Naive B cell (primary cell): ENCODE measurements at regions not wholly inside any gene's neighbourhood (a gene's known extent, or its start where the extent isn't known, plus 50 kb on each side); places are given as distances from the start of the nearest gene placed in this dataset.
"Not testable (repeated sequence)": the region's sequence is repeated elsewhere in the genome, so short reads cannot be mapped to it uniquely, and the experiment has no call there.

Experiments used
- ATAC-seq, 2 donors: fragments of 150-1000 bp; cut with Tn5 transposase; 2 replicates each; pipeline ENCODE4 v1.10.0; 2021; ENCODE audit warnings: low read depth in 2 of 2, mild to moderate bottlenecking in 2 of 2, moderate library complexity in 2 of 2
- DNase-seq: peaks from one replicate; pipeline ENCODE4 v3.0.0; 2022
- H3K27ac Mint-ChIP-seq, 6 donors: one replicate each; pipeline ENCODE4 v1.8.0; 2020 to 2022; ENCODE audit warnings: mild to moderate bottlenecking in 6 of 6, mixed read lengths in 6 of 6, moderate library complexity in 5 of 6, inconsistent platforms in 2 of 6
- H3K27me3 Mint-ChIP-seq, 3 donors: one replicate each; pipeline ENCODE4 v1.8.0; 2021 to 2022; ENCODE audit warnings: mixed read lengths in 3 of 3, mild to moderate bottlenecking in 1 of 3
- H3K36me3 Mint-ChIP-seq, 2 donors: one replicate each; pipeline ENCODE4 v1.8.0; 2020 to 2022; ENCODE audit warnings: mixed read lengths in 2 of 2, inconsistent platforms in 1 of 2, mild to moderate bottlenecking in 1 of 2
- H3K4me1 Mint-ChIP-seq, 3 donors: one replicate each; pipeline ENCODE4 v1.8.0; 2020 to 2022; ENCODE audit warnings: mixed read lengths in 3 of 3, inconsistent platforms in 1 of 3, mild to moderate bottlenecking in 1 of 3, moderate library complexity in 1 of 3
- H3K4me3 Mint-ChIP-seq, 8 donors: one replicate each; pipeline ENCODE4 v1.8.0; 2020 to 2022; ENCODE audit warnings: mild to moderate bottlenecking in 8 of 8, mixed read lengths in 8 of 8, moderate library complexity in 8 of 8, inconsistent platforms in 2 of 8
- H3K9me3 Mint-ChIP-seq, 7 donors: one replicate each; pipeline ENCODE4 v1.8.0; 2020 to 2022; ENCODE audit warnings: mixed read lengths in 7 of 7, mild to moderate bottlenecking in 5 of 7, inconsistent platforms in 2 of 7, moderate library complexity in 1 of 7

DNA sequence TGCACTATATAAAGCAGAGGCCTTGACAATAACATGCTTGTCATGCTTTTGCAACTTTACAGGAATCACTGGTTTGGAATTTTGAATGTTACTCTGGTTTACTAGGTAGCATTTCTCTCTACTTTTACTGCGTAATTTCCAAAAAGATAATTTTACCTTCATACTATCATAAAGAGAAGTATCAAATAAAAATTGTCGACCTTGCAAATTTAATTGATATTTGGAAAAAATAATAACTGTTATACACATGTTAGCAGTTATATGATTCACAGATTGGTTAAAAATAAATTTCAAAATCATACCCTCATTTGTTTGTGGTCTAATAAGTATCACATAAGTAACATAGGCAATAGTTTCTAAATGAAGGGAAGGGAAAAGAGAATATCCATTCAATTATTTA is 228.5 kb upstream of the CACNA2D1 start:
- no peak for DNase-seq
- Mint-ChIP-seq H3K4me1 (no peaks in the 10 kb centered on the region), H3K9me3 (peaks cover 0 to 2% (median 0%) of the 10 kb centered on the region in 7 donors), H3K4me3 (no peak overlapping the region), H3K27ac (no peak overlapping the region), H3K27me3 (no peaks in the 10 kb centered on the region), H3K36me3 (no peaks in the 10 kb centered on the region)
- no peak for ATAC-seq

DNA sequence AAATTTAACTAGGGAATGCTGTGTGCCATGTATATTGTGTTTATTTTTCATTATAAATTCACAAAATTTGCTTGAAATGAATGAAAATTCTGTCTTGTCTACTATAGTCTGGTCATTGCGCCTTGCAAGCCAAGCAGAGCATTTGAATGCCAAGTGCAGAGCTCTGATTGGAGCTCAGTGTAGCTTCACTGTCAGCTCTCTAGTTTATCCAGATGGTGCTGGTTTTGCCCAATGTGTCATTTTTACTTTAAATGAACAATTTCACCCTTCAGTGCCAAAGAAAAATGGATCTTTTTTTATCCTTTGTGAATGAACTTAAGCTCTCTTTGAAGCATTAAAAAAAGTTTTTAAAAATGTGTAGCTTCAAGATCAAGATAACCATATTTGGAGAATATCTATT is 225.6 kb upstream of the CACNA2D1 start:
- H3K27me3 Mint-ChIP-seq: no peaks in the 10 kb centered on the region
- H3K36me3 Mint-ChIP-seq: no peaks in the 10 kb centered on the region
- DNase-seq: no peak
- no peak overlapping the region for H3K4me3 Mint-ChIP-seq
- H3K4me1 Mint-ChIP-seq: no peaks in the 10 kb centered on the region
- no peak for ATAC-seq
- peaks cover 0 to 2% (median 0%) of the 10 kb centered on the region in 7 donors for H3K9me3 Mint-ChIP-seq
- no peak overlapping the region for H3K27ac Mint-ChIP-seq

DNA sequence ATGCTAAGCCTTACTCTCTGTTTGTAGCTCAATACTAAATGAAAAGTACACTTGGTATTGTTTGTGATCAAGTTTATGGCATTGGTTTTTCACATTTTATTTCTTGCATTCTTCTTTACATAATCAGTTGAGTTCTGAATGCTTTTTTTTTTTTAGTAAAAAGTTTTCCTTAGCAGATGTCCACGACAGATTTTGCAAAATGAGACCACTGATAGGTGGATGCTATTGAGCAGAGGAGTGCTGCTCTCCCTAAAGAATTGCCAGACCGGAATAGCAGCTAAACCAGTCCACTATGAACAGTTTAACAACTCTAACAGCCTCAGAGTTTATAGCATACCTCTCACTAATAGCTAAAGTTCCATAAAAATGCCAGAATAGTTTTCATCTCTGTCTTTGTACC is 225.1 kb upstream of the CACNA2D1 start:
- Mint-ChIP-seq H3K9me3 (peaks cover 0 to 2% (median 0%) of the 10 kb centered on the region in 7 donors), H3K4me3 (no peak overlapping the region), H3K27me3 (no peaks in the 10 kb centered on the region), H3K4me1 (no peaks in the 10 kb centered on the region), H3K27ac (no peak overlapping the region), H3K36me3 (no peaks in the 10 kb centered on the region)
- no peak for DNase-seq
- ATAC-seq: no peak

DNA sequence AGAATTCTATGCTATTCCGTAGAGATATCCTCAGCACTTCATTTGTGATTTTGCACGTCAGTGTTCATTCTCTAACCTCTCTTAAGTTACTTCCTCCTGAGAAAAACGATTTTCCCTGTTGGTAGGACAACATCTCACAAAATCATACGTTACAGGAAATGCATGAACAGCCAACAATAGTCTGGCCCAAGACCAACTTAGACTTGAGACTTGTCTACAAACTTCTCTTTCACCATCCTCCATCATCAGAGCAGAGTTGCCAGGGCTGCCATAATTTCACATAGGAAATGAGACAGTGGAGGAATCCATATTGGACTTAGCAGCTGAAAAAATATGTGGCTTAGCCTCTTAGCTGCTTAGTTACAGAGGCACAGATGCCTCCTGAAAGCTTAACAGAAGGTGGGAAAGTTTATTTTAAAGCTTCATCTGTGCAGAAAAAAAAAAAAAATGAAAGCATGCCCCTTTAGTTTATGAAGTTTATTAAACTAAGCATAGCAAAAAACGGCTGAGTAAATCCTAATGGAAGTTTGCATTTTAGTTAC is 222.5 kb upstream of the CACNA2D1 start:
- no peaks in the 10 kb centered on the region for H3K27me3 Mint-ChIP-seq
- no peaks in the 10 kb centered on the region for H3K4me1 Mint-ChIP-seq
- peaks cover 0 to 2% (median 0%) of the 10 kb centered on the region in 7 donors for H3K9me3 Mint-ChIP-seq
- no peak overlapping the region for H3K27ac Mint-ChIP-seq
- DNase-seq (no peak), ATAC-seq (no peak)
- H3K4me3 Mint-ChIP-seq: no peak overlapping the region
- H3K36me3 Mint-ChIP-seq: no peaks in the 10 kb centered on the region

DNA sequence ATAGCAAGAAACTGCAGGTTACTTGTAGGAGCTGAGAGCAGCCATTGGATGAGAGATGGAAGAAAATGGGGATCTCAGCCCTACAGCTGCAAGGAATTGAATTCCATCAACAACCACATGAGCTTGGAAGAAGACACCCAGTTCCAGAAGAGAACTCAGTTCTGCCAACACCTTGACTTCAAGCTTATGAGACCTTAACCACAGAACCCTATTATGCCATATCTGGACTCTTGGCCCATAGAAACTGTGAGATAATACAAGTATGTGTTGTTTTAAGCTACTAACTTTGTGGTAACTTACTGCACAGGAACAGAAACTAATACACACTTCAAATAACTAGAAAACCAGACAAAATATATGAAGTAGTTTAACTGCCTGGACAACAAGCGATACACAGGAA is 212.4 kb upstream of the CACNA2D1 start:
- no peak for ATAC-seq
- H3K27ac Mint-ChIP-seq: no peak overlapping the region
- no peak overlapping the region for H3K4me3 Mint-ChIP-seq
- no peaks in the 10 kb centered on the region for H3K4me1 Mint-ChIP-seq
- peaks cover 0 to 3% (median 0%) of the 10 kb centered on the region in 3 donors for H3K27me3 Mint-ChIP-seq
- H3K36me3 Mint-ChIP-seq: peaks cover 0 to 6% of the 10 kb centered on the region in 2 donors
- peaks cover 8 to 19% (median 18%) of the 10 kb centered on the region in 7 donors for H3K9me3 Mint-ChIP-seq
- DNase-seq: no peak

DNA sequence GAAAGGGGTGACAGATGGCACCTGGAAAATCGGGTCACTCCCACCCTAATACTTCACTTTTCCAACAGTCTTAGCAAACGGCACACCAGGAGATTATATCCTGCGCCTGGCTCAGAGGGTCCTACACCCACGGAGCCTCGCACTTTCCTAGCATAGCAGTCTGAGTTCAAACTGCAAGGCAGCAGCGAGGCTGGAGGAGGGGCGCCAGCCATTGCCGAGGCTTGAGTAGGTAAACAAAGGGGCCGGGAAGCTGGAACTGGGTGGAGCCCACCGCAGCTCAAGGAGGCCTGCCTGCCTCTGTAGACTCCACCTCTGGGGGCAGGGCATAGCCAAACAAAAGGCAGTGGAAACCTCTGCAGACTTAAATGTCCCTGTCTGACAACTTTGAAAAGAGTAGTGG is 206.5 kb upstream of the CACNA2D1 start:
- not testable (repeated sequence) for DNase-seq, ATAC-seq, H3K36me3 Mint-ChIP-seq, H3K27ac Mint-ChIP-seq, H3K4me1 Mint-ChIP-seq, H3K27me3 Mint-ChIP-seq, H3K4me3 Mint-ChIP-seq
- peaks cover 3 to 14% (median 8%) of the 10 kb centered on the region in 7 donors for H3K9me3 Mint-ChIP-seq

DNA sequence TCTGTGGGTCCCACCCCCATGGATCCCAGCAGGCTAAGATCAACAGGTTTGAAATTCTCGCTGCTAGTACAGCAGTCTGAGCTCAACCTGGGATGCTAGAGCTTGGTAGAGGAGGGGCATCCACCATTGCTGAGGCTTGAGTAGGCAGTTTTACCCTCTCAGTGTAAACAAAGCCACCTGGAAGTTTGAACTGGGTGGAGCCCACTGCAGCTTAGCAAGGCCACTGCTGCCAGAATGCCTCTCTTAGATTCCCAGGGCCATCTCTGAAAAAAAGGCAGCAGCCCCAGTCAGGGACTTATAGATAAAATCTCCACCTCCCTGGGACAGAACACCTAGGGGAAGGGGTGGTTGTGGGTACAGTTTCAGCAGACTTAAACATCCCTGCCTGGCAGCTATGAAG is 190.0 kb upstream of the CACNA2D1 start:
- peaks cover 0 to 6% (median 2%) of the 10 kb centered on the region in 7 donors for H3K9me3 Mint-ChIP-seq
- H3K4me3 Mint-ChIP-seq: no peak overlapping the region
- DNase-seq (no peak), ATAC-seq (no peak)
- H3K27me3 Mint-ChIP-seq: peaks cover 0 to 4% (median 0%) of the 10 kb centered on the region in 3 donors
- H3K36me3 Mint-ChIP-seq: no peaks in the 10 kb centered on the region
- H3K27ac Mint-ChIP-seq: no peak overlapping the region
- H3K4me1 Mint-ChIP-seq: no peaks in the 10 kb centered on the region

DNA sequence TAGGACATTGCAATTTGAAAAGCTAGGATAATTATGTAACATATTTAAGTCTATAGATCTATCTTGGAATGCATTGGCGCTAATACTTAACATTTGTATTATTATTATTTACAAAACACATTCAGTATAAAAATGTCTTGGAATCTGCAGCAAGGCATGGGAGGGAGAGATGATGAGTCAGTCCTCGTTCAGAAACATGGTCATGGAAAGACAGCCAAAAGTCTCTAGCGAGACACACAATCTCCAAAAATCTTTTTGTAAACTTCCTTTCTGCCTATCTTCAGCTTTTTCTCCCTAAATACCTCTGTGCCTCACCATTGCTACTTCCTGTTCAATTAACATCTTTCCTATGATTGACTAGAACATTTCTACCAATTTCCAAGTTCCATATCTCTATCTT is 188.4 kb upstream of the CACNA2D1 start:
- Mint-ChIP-seq H3K27ac (no peak overlapping the region), H3K9me3 (peaks cover 0 to 6% (median 0%) of the 10 kb centered on the region in 7 donors), H3K4me1 (no peaks in the 10 kb centered on the region), H3K4me3 (no peak overlapping the region), H3K36me3 (no peaks in the 10 kb centered on the region), H3K27me3 (peaks cover 0 to 4% (median 0%) of the 10 kb centered on the region in 3 donors)
- ATAC-seq (no peak), DNase-seq (no peak)

DNA sequence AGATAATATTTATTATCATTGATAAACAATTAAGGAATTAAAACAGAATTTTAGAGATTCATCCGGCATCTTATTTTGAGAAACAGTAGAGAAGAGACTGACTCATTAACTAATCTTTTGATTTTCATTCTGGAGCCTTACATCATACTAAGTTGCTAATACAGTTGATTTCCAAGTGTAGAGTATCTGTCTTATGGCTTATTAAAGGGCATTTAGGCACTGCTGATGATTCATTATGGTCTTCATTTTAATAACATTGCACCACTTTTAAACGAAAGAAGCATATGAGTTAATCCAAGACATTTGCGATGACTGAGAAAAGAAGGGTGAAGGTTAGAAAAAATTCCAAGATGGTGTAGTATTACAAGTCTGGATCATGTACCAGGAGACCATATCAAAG is 186.0 kb upstream of the CACNA2D1 start:
- no peak overlapping the region for H3K4me3 Mint-ChIP-seq
- H3K9me3 Mint-ChIP-seq: peaks cover 0 to 2% (median 0%) of the 10 kb centered on the region in 7 donors
- DNase-seq: no peak
- no peaks in the 10 kb centered on the region for H3K36me3 Mint-ChIP-seq
- no peak for ATAC-seq
- no peaks in the 10 kb centered on the region for H3K27me3 Mint-ChIP-seq
- no peaks in the 10 kb centered on the region for H3K4me1 Mint-ChIP-seq
- H3K27ac Mint-ChIP-seq: no peak overlapping the region

DNA sequence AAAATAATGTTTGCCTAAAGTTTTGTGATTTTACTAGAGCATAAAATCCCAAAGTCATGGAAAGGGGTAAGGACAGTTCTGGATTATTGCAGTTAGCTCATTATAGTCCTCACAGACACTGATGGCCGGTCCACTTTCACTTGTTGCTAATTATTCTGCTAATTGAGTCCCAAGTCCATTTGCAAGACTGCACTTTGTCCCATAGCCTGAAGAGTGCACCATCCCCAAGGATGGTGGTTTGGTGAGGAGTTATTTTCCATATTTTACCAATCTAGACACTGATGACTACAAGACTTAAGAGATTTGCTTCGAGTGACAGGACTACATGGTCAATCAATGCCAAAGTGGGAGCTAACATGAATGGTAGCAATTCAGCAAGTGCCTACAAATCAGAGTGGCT is 181.8 kb upstream of the CACNA2D1 start:
- H3K4me3 Mint-ChIP-seq: no peak overlapping the region
- no peak for DNase-seq
- H3K27me3 Mint-ChIP-seq: no peaks in the 10 kb centered on the region
- H3K36me3 Mint-ChIP-seq: no peaks in the 10 kb centered on the region
- no peaks in the 10 kb centered on the region for H3K4me1 Mint-ChIP-seq
- no peak for ATAC-seq
- no peak overlapping the region for H3K27ac Mint-ChIP-seq
- H3K9me3 Mint-ChIP-seq: peaks cover 0 to 5% (median 0%) of the 10 kb centered on the region in 7 donors

DNA sequence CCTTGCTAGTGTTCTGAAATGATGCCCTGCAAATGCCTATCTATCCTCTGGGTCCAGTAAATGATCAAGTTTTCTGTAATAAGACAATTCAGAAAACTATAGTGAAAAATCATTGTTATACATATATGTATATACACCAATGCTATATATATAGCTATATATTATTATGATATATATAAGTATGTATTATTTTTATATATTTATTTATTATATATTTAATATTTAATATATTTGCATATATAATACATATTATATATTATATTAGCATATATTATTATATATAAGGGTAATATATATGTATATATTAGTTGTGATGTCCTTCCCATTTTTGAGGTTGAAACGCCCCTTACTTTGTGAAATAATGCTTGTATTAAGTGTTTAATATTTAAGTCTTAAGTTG is 181.4 kb upstream of the CACNA2D1 start:
- H3K36me3 Mint-ChIP-seq: no peaks in the 10 kb centered on the region
- DNase-seq (no peak), ATAC-seq (no peak)
- H3K27ac Mint-ChIP-seq: no peak overlapping the region
- no peaks in the 10 kb centered on the region for H3K4me1 Mint-ChIP-seq
- peaks cover 0 to 5% (median 0%) of the 10 kb centered on the region in 7 donors for H3K9me3 Mint-ChIP-seq
- H3K4me3 Mint-ChIP-seq: no peak overlapping the region
- no peaks in the 10 kb centered on the region for H3K27me3 Mint-ChIP-seq

DNA sequence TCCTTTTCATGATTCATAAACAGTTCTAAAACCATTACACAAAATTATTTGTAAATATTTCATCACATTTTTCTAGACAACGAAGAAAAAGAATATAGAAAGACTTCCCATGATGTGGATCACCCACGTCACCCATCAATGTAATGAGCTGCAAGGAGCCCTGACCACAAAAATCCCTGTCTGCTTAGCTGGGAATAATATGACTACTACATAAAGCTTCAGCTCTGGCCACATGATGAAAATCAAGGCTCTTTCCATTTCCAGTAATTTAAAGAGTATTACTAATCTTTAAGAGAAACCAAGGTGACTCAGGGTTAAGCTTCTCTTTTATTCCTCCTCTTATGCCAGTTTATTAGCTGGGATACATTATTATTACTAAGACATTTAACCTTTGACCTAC is 180.8 kb upstream of the CACNA2D1 start:
- ATAC-seq (no peak), DNase-seq (no peak)
- H3K4me1 Mint-ChIP-seq: no peaks in the 10 kb centered on the region
- H3K27ac Mint-ChIP-seq: no peak overlapping the region
- H3K9me3 Mint-ChIP-seq: peaks cover 0 to 5% (median 0%) of the 10 kb centered on the region in 7 donors
- H3K4me3 Mint-ChIP-seq: no peak overlapping the region
- no peaks in the 10 kb centered on the region for H3K27me3 Mint-ChIP-seq
- H3K36me3 Mint-ChIP-seq: no peaks in the 10 kb centered on the region

DNA sequence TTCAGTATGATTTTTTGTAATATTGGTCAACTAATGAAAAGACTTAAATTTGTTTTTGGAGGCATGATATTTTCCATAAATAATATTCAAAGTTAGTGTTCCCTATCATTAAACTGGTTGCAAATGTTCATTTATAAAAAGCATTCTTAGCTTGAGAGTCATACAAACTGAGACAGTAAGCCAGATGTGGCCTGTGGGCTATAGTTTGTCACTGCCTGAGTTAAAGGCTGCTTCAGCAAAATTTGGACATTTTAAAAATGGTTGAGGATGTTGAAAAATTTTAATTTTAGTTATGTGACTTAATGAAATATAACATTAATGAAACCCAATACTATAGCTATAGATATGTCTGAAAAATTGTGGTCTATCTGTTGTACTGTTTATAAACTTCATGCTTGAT is 180.2 kb upstream of the CACNA2D1 start:
- no peak overlapping the region for H3K4me3 Mint-ChIP-seq
- no peak overlapping the region for H3K27ac Mint-ChIP-seq
- H3K36me3 Mint-ChIP-seq: no peaks in the 10 kb centered on the region
- H3K27me3 Mint-ChIP-seq: no peaks in the 10 kb centered on the region
- ATAC-seq (no peak), DNase-seq (no peak)
- peaks cover 0 to 5% (median 0%) of the 10 kb centered on the region in 7 donors for H3K9me3 Mint-ChIP-seq
- H3K4me1 Mint-ChIP-seq: no peaks in the 10 kb centered on the region

DNA sequence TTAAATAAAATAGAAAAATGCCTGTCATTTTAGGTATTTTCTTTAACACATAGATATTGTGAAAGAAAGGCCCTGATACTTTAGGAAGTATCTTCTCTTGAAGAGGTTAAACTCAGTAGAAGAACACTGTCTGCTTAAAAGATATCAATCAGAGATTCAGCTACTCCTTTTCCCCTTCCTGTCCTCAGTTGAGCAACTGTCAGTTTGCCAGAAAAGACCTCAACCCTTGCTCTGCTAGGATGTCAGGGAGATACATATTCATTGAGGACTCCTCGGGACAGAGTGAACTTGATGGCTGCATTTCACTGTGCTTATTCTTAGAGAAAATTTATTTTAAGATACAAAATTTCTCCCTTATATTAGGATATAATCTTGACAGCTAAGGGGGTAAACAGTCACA is 173.6 kb upstream of the CACNA2D1 start:
- H3K27me3 Mint-ChIP-seq: no peaks in the 10 kb centered on the region
- H3K27ac Mint-ChIP-seq: no peak overlapping the region
- peaks cover 8 to 19% (median 16%) of the 10 kb centered on the region in 3 donors for H3K4me1 Mint-ChIP-seq
- no peaks in the 10 kb centered on the region for H3K36me3 Mint-ChIP-seq
- H3K9me3 Mint-ChIP-seq: peaks cover 0 to 5% (median 3%) of the 10 kb centered on the region in 7 donors
- DNase-seq (no peak), ATAC-seq (no peak)
- H3K4me3 Mint-ChIP-seq: no peak overlapping the region
